ENCODE measurements at regions not wholly inside any gene's neighbourhood (a gene's known extent, or its start where the extent isn't known, plus 50 kb on each side); places are given as distances from the start of the nearest gene placed in this dataset.

DNA sequence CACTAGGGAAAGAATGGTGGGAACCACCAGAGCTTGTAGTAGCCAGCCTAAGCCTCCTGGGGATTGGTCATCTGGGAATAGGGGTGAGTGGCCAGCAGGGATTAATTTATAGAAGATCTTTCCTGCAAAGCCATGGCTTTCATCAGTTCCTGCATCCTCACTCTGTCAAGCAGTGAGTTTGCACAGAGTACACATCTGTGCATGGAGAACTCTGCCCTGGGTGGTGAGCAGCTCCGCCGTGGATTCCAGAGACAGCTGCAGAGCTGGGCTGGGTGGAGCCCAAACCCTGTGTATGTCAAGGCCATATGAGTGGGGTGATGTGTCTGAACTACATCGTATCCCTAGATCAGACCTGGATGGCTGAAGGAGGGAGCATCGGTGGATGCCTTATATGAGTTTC, 182.2 kb downstream of the GLI2 start:
- no peak for DNase-seq (ENCODE audit: low read depth)

DNA sequence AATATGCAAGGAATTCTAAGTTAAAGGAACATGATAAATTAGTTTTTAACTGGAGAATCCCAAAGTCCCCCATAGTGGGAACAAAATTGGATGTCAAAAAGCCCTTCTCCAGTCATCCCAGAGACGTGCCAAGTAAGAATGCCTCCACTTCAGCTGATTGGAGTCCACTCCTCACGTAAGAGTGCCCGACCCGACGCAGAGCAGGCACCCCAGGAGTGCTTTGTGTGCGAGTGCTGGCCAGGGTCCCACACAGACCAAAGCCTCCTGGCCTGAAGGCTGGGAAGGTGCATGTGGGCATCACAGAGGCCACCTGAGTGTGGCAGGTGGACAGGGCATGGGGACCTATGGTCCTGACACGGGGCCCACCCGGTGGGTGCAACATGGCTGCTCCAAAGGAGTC, 183.5 kb downstream of the GLI2 start:
- no peak for DNase-seq (ENCODE audit: low read depth)

DNA sequence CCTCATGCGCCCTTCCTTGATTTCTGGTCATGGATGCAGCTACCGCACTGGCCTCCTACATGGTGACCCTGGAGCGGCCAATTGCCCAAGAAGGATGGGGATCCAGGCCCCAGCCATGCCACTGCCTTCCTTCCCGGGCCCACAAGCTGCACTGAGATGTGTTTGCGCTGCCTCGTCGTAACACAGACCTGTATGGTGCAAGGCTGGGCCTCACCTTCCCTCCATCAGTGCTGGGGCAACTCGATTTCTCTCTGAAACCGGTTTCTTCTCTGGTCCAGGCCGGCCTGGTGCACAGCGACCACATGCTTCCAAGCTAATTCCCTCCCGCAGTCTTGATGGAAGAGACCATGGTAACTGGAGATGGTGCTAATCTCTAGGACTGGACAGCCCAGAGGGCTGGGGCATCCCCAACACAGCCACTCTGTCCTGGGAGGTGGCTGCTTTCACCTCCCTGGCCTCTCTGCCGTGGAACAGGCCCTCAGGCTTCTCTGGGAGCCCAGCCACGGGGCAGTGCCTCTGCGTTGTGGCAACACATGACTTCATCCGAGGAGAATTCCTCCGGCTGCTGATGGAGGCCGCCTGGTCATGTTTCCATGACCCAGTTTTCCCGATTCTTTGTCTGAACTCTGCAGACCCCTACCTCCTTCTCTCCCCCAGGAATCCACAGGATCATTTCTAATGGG, 184.2 kb downstream of the GLI2 start:
- DNase-seq (ENCODE audit: low read depth) = no peak

DNA sequence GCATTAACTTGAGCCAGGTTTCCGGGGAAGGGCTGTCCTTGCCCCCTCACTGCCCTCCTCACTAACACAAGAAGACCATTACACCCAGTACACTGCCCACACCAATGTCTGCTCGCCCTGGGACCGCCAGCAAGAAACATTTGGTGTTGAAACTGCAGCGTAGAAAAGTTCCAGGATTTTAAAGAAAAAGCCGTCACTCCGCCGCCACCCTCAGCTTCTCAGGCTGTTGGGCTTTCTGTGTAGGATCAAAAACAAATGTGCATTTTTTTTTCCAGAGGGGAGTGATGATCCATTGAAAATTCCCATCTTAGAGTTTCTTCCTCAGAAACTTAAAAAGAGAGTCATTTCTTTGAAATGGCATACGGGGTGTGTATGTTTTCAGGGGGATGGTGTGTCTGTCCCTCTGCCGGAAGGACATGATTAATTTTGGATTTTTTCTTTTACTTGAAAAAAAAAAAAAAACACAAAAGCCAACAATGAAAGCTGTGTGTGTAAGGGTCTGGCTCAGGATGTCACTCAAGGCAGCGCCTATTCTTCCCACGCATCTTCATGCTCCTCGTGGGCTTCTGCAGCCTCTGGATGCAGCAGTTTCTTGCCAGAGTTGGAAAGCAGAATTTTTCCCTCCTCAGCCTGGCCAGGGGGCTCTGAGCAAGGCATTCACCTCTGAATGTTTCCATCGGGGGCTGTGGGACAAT, 184.9 kb downstream of the GLI2 start:
- DNase-seq (ENCODE audit: low read depth) = no peak

DNA sequence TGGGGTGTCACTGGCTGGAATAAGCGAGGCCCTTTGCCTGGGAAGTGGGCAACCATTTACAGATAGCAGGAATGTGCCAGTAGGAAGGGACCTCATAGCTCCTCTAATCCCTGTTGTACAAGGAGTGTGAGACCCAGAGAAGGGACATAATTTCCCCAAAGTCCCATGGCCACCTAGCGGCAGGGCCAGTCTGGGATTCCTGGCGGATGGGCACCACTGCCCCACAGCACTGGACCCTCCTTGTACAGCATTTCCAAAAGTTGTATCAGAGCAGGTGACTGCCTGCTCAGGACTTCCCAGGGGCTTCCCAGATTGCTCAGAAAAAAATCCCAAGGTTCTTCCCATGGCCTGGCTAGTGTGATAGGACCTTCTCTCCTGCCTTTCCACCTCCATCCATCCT, 185.8 kb downstream of the GLI2 start:
- no peak for DNase-seq (ENCODE audit: low read depth)

DNA sequence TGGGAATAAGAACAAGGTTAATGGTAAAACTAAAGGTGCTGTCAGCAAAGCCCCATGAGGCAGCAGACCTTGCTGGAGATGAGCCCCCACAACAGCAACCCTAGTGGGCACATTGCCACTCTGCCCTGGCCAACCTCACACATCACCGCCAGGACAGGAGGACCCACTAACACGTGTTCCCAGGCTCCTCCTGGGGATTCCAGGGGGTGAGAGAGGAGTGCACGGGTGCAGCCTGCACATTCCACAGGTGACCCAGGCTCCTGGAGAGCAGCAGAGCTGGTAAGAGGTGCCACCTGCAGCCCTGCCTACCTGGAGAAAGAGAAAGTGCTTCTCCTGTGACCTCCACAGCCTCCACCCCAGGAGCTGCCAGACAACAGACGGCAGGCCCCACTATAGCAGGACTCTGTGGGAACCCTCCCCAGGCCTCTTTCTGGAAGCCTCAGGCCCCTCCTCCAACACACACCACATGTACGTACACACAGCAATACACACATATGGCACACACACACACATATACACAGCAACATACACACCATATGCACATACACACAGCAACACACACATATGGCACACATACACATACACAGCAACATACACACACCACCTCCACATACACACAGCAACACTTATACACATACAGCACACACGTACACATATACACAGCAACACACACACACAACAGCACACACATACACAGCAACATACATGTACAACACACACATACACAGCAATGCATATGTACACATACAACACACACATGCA, 187.1 kb downstream of the GLI2 start:
- no peak for DNase-seq (ENCODE audit: low read depth)

DNA sequence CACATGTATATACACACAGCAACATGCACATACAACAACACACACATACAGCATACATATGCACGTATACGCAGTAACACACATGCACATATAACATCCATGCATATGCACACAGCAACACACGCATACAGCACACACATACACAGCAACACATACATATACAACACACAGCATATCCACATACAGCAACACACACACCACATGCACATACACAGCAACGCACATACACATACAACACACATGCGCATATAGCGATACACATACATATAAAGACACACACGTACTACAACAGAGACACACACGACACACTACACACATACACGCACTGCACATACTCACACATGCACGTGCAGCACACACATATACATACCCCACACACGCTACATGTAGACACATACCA, 187.8 kb downstream of the GLI2 start:
- DNase-seq (ENCODE audit: low read depth) = no peak

DNA sequence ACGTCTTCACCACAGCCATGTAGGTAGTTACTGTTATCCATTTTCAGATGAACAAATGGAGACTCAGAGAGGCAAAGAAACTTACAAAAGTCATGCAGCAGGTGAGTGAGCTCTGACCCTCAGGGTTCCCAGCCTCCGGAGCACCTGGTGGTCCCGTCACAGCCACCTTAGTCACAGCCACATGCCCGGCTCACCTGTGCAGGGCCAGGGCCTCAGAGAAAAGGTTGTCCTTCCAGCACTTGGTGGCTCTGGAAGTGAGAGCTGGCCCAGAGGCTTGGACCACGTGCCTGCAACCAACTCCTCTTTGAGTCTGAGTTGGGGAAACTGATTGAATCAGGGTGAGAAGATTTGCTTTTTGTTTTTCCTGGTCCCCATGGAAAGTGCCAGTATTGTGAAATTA, 189.3 kb downstream of the GLI2 start:
- no peak for DNase-seq (ENCODE audit: low read depth)

DNA sequence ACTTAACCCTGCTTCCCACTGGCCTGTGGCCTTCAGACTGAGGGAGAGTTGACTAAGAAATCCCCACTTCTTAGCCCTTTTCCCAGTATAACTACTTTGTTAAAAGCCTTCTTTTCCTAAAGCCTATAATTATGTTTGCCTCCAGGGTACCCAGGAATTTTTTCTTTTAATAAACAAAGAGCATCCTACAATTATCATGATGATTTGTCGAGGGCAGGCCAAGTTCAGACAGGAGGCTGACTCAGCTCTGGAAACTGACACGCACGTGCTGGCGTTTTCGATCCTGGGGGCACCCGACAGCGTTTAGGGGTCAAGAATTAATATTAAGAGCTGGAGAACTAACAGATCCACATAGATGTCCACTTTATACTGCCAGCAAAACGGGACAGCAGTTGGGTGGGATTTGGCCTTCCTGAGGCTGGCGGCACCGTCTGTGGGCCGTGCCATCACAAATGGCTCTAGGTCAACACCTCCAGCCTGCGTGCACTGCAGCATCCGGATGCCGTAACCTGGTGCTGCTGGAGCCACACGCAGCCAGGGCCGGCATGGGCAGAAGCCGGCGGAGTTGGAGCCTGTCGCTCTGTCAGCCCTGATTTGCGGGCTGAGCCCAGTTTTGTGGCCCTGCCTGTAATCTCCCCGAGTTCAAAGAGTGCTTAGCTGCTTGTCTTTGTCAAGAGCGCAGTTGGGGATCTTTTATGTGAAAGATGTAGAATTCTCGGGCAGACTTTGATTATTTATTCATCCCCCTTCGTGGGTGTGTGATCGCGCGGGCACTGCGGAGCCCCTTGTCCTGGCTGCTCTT, 191.0 kb downstream of the GLI2 start:
- DNase-seq (ENCODE audit: low read depth) = no peak

DNA sequence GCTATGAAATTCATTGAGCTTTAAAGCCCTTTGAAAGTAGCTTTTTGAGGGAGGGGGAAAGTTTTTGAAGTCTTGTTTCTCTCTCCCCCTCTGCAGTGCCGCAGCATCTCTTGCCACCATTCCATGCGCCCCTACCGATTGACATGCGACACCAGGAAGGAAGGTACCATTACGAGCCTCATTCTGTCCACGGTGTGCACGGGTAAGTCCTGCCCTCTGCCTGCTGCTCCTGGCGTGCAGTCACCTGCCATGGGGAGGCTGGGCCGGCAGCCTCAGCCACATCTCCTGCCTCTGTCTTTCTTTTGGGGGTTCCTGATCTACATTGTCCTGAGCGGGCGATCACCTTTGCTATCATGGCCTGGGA, 191.6 kb downstream of the GLI2 start:
- DNase-seq (ENCODE audit: low read depth) = no peak

DNA sequence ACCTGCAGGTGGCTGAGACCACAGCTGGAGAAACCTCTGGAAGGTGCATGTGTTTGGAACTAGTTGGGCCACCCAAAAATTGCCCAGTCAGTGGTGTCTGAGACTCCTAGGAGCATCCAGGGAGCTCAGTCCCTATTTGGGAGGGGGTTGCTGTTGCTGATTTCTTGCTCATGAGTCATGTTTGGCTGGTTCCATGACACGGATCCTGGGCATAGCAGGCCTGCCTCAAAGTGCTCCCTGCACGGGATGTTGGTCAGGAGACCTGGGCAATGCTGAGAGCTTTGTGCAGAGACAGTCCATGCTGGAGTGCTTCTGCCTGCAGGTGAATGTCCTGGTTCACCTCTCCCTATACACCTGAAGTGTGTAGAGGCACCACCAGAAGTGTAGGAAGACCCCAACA, 194.2 kb downstream of the GLI2 start:
- DNase-seq (ENCODE audit: low read depth) = no peak

DNA sequence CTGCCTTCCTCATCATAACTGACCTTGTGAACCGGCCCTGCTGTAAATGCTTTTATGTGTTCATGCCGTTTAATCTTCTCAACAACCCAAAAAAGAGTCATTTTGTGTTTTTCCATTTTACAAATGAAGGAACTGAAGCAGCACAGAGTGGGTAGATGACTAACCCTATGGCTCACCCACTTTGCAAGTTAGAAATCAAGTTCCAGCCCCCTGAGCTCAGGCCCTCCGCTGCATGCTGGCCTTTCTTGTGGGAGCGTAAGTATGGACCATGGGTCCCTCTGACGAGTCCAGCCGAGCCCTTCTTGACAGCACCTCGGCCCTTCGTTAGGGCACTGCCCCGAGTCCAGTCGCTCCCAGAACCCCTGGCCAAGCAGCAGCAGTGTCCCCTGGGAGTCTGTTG, 194.6 kb downstream of the GLI2 start:
- DNase-seq (ENCODE audit: low read depth) = no peak

DNA sequence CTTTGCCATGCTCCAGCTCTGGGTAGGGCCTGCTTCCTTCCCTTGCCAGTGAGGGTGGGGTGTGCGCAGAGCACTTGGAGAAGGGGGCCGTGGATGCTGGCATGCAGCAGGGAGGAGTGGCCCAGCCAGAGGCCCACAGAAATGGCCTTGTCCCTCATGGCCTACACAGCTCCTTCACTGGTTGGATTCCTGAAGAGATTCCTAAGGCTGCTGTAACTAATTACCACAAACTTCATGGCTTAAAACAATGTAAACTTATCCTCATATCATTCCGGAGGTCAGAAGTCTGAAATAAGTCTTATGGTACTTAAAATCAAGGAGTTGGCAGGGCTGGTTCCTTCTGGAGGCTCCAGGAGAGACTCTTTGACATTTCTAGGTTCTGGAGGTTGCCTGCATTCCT, 195.2 kb downstream of the GLI2 start:
- DNase-seq (ENCODE audit: low read depth) = no peak

DNA sequence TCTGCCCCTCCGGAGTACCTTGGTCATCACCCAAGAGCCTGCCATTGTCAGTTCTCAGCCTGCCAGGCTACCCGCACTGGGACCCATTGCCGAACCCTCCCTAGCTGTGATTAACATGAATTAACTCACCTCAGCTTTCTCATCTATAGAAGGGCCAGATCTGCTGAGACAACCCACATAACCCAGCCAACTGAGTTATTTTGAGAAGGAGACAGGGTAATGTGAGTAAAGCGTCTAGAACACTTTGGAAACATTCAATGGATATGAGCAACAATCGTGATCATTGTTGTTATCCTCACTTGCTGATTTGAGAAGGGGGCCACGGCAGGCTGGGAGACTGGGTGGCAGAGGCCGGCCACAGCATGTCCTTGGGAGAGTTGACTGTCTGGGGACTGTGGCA, 196.8 kb downstream of the GLI2 start:
- DNase-seq (ENCODE audit: low read depth) = no peak

DNA sequence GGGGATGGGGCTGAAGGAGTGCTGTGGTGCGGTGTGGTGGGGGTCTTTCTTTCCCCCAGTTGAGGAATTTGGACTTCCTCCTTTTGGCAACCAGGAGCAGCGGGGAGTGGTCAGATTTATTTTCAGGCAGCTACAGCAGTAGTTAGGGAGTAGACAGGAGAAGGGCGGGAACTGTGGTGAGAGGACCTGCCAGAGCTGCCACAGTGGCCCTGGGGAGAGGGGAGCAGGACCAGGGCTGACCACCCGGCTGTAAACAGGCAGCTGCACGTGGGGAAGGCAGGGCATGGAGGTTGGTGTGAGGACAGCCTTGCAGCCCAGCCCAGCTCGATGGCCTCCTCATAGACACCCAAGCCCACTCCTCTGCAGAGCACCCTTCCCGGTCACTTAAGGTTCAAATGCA, 197.2 kb downstream of the GLI2 start:
- no peak for DNase-seq (ENCODE audit: low read depth)

DNA sequence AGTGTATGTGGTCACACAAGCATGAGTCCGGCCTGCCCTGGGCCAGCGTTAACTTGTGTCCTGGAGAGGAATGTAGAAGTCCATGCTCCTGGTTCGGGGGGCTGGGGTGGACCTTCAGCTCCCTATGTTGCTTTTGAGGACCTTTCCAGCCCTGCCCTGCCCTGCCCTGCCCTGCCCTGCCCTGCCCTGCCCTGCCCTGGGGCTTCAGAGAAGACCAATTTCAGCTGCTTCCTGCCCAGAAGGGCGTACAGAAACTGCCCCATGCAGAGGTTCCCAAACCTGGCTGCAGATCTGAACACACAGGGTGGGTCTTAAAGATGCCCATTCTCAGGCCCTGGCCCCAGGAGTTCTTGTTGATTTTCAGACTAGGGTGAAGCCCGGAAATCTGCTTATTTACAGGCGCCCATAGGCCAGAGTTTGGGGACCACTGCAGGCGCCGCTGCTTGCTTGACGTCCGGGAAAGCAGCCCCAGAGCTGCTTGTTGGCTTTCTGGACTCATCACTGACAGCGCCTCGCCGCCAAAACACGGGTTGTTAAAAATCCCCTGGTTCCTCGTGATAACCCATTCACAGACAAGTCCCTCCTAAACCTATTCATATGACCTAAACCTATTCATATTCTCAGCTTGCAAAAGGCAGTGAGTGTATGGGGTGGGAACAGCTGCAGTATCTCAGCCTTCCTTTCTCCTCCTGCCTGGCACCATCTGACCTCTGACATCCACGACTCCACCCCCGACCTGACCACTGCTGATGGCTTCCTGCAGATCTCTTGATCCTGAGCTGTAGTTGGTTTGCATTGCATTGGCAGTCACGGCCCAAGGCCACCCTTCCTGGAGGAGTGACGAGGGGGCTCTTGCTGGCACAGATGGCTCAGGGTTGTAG, 198.3 kb downstream of the GLI2 start:
- DNase-seq (ENCODE audit: low read depth) = no peak

DNA sequence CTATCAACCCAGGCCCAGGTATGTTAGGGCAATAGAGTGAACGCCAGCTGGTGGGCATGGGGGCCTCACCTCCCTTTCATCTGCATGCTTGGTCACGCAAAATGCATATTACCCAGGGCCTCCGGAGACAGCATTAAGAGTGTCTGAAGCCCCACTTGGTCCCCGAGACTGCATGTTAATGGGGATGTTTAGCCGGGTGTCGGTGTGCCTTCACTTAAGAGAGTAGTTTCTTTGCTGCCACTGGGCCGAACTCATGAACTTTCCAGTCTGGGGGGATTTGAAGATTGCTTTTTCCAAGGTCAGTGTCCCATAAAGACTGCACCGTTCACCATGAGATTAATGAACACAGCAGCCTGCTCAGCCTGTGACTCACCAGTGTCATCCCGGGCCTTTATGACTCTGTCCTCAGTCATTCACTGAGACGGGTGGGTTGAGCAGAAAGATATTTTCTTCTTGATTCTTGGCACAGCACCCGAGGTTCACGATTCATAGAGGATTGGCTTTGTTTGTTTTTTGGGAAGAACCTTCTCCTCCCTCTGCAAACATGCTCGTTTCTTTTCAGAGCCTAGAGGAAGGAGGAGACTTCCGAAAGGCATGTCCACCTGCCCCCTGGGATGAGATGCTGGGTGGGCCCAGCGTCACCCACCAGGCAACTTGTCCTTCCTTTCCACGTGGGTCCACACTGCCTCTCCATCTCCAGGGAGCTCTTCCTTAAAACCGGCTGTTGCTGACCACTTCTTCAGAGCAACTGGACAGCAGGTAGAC, 199.1 kb downstream of the GLI2 start:
- DNase-seq (ENCODE audit: low read depth) = no peak

DNA sequence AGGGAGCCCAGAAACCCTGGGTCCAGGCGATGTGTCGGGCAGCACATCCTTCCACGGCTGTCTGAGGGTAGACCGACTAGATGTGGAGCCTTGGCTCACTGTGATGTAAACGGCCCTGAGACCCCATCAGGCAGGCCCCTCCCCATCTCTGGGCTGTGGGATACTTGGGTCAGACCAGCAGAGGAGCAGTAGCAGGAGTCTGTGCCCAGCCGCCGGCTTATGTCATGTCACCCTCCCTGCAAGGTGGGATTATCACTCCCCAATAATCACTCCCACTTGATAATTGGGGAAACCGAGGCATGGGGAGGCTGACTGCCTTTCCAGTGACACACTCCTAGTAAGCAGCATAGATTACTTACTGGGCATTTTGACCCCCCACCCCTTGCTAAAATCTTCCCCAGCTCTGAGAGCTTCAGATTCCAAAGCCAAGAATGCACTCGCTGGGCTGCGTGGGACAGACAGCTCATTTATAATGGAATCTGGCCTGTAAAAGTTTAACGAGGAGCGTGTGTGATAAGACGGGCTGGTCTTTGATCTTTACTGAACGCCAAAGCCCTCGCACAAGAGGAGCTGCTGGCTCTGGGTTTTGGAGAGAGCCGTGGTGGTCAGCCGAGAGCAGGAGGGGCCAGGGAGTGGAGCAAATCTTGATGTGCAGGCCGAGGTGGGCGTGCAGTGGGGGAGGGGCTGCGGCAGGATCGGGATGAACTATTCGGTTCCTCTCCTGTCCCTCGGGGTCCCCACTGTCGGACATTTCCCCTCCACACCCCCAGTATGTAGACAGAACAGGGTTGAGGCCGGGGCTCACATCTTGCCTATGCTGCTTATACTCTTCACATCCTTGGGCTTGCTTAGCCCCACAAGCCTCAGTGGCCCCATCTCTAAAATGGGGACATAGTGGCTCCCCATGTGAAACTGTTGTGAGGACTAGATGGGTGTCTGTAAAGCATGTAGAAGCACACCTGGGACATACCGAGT, 200.0 kb downstream of the GLI2 start:
- no peak for DNase-seq (ENCODE audit: low read depth)

DNA sequence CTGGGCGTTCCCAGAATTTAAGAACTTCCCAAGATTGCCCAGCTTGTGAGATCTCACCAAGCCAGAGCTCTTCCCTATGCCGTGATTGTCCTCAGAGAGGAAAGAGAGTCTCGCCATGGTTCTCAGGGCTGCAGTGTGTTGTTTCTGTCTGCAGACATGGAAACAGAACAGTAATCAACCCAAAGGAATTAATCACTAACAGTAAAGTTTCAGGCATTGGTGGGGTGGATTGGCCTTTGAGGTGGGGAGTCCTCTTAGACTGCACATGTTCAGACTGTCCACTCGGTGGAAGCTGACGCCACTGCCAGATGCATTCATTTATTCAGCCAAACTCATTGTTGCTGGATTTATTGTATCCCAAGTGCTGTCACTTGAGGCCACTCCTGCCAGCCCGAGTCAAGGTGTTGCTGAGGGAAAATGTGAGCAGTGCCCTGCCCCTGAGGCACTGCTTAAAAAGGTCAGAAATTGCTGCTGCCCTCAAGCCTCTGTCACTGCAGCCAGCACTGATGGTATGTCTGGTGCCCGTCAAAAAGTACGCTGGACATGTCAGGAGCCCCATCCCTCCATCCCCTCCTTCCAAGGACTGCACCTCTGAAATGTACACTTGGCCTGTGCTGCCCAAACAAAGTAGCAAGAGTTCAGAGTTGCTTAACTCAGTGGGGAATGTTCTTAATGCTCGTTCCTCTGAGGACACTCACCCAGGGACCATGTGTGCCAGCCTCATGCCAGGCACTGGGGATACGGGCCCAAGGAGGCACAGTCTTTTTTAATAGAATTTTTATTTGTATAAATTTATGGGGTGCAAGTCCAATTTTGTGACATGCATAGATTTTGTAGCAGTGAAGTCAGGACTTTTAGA, 201.0 kb downstream of the GLI2 start:
- no peak for DNase-seq (ENCODE audit: low read depth)
